ENCODE measurements at regions not wholly inside any gene's neighbourhood (a gene's known extent, or its start where the extent isn't known, plus 50 kb on each side); places are given as distances from the start of the nearest gene placed in this dataset.

DNA sequence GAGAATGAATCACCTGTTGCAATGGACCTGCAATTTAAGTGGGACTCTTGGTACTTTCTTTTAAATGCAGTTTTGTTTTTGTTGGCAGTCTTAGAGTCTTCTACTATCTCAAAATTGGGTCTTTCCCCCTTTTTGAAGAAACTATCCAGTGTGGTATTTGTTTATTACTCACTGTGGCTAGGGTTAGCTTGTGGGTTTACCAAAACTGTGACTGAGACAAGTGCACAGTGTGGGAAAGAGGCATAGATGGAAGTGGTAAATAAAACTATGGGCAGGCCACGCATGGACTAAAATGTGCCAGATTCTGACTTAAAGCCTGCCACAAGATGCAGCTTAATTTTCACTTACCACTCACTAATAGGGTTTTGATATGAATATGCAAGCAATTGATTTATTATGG is 1441.7 kb downstream of the PLA2G4A start:
- peaks cover 14% of the 10 kb centered on the region for H3K9me3 ChIP-seq (replicated peaks)
- no peaks in the 10 kb centered on the region for H3K27me3 ChIP-seq (ENCODE audit: low read depth)
- H3K4me3 ChIP-seq: no peak overlapping the region
- intact Hi-C loops (cut with micrococcal nuclease): no loop called here
- H3K27ac ChIP-seq (replicated peaks): no peak overlapping the region
- no peaks in the 10 kb centered on the region for H3K4me1 ChIP-seq
- DNase-seq: no peak
- H3K36me3 ChIP-seq: no peaks in the 10 kb centered on the region
- TF ChIP-seq, protein P1, sequence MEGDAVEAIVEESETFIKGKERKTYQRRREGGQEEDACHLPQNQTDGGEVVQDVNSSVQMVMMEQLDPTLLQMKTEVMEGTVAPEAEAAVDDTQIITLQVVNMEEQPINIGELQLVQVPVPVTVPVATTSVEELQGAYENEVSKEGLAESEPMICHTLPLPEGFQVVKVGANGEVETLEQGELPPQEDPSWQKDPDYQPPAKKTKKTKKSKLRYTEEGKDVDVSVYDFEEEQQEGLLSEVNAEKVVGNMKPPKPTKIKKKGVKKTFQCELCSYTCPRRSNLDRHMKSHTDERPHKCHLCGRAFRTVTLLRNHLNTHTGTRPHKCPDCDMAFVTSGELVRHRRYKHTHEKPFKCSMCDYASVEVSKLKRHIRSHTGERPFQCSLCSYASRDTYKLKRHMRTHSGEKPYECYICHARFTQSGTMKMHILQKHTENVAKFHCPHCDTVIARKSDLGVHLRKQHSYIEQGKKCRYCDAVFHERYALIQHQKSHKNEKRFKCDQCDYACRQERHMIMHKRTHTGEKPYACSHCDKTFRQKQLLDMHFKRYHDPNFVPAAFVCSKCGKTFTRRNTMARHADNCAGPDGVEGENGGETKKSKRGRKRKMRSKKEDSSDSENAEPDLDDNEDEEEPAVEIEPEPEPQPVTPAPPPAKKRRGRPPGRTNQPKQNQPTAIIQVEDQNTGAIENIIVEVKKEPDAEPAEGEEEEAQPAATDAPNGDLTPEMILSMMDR (IDR thresholded peaks at IDR 0.05; ENCODE audit: borderline replicate concordance): no peak

DNA sequence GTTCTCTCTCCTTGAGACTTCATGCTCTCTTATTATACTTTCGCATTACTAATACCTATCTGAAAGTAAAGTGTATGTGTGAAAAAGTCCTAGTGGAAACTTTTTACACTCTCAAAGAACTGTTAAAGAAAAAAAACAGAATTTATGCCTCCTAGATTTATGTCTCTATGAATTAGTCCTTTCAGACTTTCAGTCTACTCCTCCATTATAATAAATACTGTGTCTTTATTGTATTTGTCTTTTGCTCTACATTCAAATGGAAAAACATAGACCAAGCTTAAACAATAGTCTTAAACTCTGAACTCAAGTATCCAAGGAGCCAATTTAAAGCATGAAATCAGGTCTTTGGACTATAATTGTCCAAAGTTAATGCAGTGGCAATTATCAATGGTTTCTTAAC is 1449.0 kb downstream of the PLA2G4A start:
- DNase-seq: no peak
- Histone ChIP-seq H3K4me1 (no peaks in the 10 kb centered on the region), H3K4me3 (no peak overlapping the region), H3K27me3 (ENCODE audit: low read depth) (no peaks in the 10 kb centered on the region), H3K36me3 (no peaks in the 10 kb centered on the region), H3K9me3 (replicated peaks) (no peaks in the 10 kb centered on the region), H3K27ac (replicated peaks) (no peak overlapping the region)
- intact Hi-C loops (cut with micrococcal nuclease): no loop called here
- TF ChIP-seq, protein P1 (IDR thresholded peaks at IDR 0.05; ENCODE audit: borderline replicate concordance): no peak

DNA sequence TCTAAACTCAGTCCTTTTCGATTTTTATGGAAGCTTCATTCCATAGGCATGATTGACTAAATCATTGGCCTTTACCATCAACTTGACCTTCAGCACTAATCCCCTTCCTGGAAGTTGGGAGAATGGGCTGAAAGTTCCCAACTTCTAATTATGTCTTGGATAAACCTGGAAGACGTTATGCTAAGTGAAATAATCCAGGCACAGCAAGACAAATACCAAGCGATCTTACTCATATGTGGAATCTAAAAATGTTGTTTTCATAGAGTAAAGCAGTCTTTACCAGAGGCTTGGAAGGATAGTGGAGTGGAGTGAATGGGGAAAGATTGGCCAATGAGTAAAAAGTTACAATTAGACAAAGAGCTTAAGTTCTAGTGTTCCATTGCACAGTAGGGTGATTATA is 1453.2 kb downstream of the PLA2G4A start:
- Histone ChIP-seq H3K9me3 (replicated peaks) (no peaks in the 10 kb centered on the region), H3K36me3 (no peaks in the 10 kb centered on the region), H3K27me3 (ENCODE audit: low read depth) (no peaks in the 10 kb centered on the region), H3K4me3 (no peak overlapping the region), H3K4me1 (no peaks in the 10 kb centered on the region), H3K27ac (replicated peaks) (no peak overlapping the region)
- no peak for DNase-seq
- TF ChIP-seq, protein P1 (IDR thresholded peaks at IDR 0.05; ENCODE audit: borderline replicate concordance): no peak
- intact Hi-C loops (cut with micrococcal nuclease): no loop called here

DNA sequence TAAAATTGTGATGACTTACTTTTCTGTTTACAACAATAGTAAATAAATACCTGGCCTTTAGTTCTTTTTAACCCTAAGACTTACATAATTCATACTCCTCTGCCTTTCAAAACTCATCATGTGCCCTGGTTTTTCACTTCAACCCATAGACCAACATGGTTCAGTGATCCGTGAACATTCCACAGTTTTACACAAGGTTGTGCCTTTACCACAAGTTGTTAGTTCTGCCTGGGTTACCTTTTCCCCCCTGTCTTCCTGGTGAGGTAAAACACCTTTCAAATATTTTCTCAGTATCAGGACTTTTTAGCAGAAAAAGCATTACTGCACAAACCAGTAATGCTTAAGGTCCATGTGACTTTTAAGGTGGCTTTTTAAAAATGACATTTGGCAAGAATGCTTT is 1466.4 kb downstream of the PLA2G4A start:
- Histone ChIP-seq H3K4me1 (no peaks in the 10 kb centered on the region), H3K4me3 (no peak overlapping the region), H3K27ac (replicated peaks) (no peak overlapping the region), H3K9me3 (replicated peaks) (peaks cover 3% of the 10 kb centered on the region), H3K27me3 (ENCODE audit: low read depth) (no peaks in the 10 kb centered on the region), H3K36me3 (no peaks in the 10 kb centered on the region)
- DNase-seq: no peak
- TF ChIP-seq, protein P1 (IDR thresholded peaks at IDR 0.05; ENCODE audit: borderline replicate concordance): no peak
- intact Hi-C loops (cut with micrococcal nuclease): no loop called here

DNA sequence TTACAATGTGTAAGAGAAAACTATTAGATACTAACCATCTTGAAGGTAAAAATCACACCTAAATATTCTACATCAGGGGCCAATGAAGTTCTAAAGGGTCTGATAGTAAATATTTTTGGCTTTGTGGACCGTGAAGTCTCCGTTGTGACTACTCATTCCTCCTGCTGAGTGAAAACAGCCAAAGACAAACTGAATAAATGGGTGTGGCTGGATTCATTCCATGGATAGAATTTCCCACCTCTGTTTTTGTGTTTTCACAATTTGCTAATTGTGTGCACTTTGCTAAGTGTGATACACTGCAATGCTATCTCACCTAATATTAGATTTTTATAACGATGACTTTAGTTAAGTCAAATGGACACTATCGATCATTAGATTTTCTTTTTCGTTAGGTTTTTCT is 1474.0 kb downstream of the PLA2G4A start:
- no peaks in the 10 kb centered on the region for H3K36me3 ChIP-seq
- no peak for DNase-seq
- no peak overlapping the region for H3K27ac ChIP-seq (replicated peaks)
- H3K4me3 ChIP-seq: no peak overlapping the region
- H3K9me3 ChIP-seq (replicated peaks): peaks cover 15% of the 10 kb centered on the region
- no peaks in the 10 kb centered on the region for H3K4me1 ChIP-seq
- H3K27me3 ChIP-seq (ENCODE audit: low read depth): no peaks in the 10 kb centered on the region
- TF ChIP-seq, protein P1 (IDR thresholded peaks at IDR 0.05; ENCODE audit: borderline replicate concordance): no peak
- intact Hi-C loops (cut with micrococcal nuclease): no loop called here
